Transverse colon (tissue), 4 donors: ENCODE measurements at regions not wholly inside any gene's neighbourhood (a gene's known extent, or its start where the extent isn't known, plus 50 kb on each side); places are given as distances from the start of the nearest gene placed in this dataset.
"Not testable (repeated sequence)": the region's sequence is repeated elsewhere in the genome, so short reads cannot be mapped to it uniquely, and the experiment has no call there.

Source experiments
- DNase-seq: peaks from one replicate; pipeline ENCODE4 v3.0.0-alpha.2; 2019
- H3K27ac ChIP-seq, 4 donors: fragments of 200-600 bp; sonication (generic); 2 replicates each; pipeline ENCODE4 v1.5.1; 2016 to 2018; ENCODE audit warnings: inconsistent platforms in 4 of 4
- H3K27me3 ChIP-seq: fragments of 200-600 bp; sonication (generic); 2 replicates; pipeline ENCODE4 v1.5.1; 2017; ENCODE audit warnings: inconsistent platforms
- H3K36me3 ChIP-seq, 4 donors: fragments of 200-600 bp; sonication (generic); 2 replicates each; pipeline ENCODE4 v1.5.1; 2017 to 2019; ENCODE audit warnings: inconsistent platforms in 4 of 4
- H3K4me1 ChIP-seq, 4 donors: fragments of 200-600 bp; sonication (generic); 2 replicates each; pipeline ENCODE4 v1.5.1; 2017 to 2020; ENCODE audit warnings: inconsistent platforms in 4 of 4
- H3K4me3 ChIP-seq, 4 donors: fragments of 200-600 bp; sonication (generic); 1 replicate in 1 of 4; 2 replicates in 3 of 4; pipeline versions ENCODE4 v1.5.1 to v1.6.1; 2017 to 2019; ENCODE audit warnings: inconsistent platforms in 4 of 4
- H3K9me3 ChIP-seq, 2 donors: fragments of 200-600 bp; sonication (generic); 2 replicates each; pipeline ENCODE4 v1.5.1; 2017 to 2019; ENCODE audit warnings: inconsistent platforms in 2 of 2
- EP300 ChIP-seq: sonication (generic); formaldehyde crosslinking; IDR thresholded peaks from one replicate; pipeline ENCODE4 v1.6.1; 2017; ENCODE audit warnings: antibody characterized with exemption, low read depth
- POLR2A ChIP-seq: fragments of 450-650 bp; IDR thresholded peaks from one replicate; pipeline ENCODE4 v1.6.1; 2016; ENCODE audit warnings: antibody characterized with exemption, mild to moderate bottlenecking, moderate library complexity
- POLR2AphosphoS5 ChIP-seq, 3 donors: sonication (generic); formaldehyde crosslinking; IDR thresholded peaks; one replicate each; pipeline ENCODE4 v1.6.1; 2016; ENCODE audit warnings: antibody characterized with exemption in 3 of 3
- WGBS, 2 donors: methylation state at CpG; one replicate each; pipeline ENCODE4 v1.1.5; 2018; ENCODE audit warnings: low coverage in 1 of 2; 5-methylcytosine and 5-hydroxymethylcytosine counted together
- in situ Hi-C, 4 donors: fragments of 200-750 bp; cut with MboI; loops; one replicate each; pipeline versions ENCODE4 v1.15.0 to v1.15.1; 2017; ENCODE audit warnings: low sequenced_read_pairs in 3 of 4, low pct_ligation_motif_present in 1 of 4, low pct_unique_long_range_greater_than_20kb in 1 of 4
- intact Hi-C: fragments of 100-400 bp; cut with DNase I; formaldehyde crosslinking; loops from one replicate; pipeline ENCODE4 v1.15.1; 2023; ENCODE audit warnings: low total_unique reads
- TF ChIP-seq, protein P1 (sequence below), 5 experiments: fragments of 200-600 bp in 3 of 5; fragments of 450-650 bp in 2 of 5; sonication (generic) in 3 of 5; IDR thresholded peaks; 1 replicate in 2 of 5; 2 replicates in 3 of 5; pipeline ENCODE4 v1.5.1; 2016 to 2017; ENCODE audit warnings: antibody characterized with exemption in 5 of 5, inconsistent platforms in 3 of 5, mild to moderate bottlenecking in 2 of 5, moderate library complexity in 1 of 5

DNA sequence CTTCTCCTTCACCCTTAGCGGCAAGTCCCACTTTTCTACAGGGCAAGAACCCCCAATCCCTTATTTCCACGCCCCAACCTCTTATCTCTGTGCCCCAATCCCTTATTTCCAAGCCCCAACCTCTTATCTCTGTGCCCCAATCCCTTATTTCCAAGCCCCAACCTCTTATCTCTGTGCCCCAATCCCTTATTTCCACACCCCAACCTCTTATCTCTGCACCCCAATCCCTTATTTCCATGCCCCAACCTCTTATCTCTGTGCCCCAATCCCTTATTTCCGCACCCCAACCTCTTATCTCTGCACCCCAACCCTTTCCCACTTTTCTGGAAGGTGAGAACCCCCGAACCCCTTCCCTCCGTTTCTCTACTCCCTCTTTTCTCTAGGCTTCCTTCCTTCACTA is 116.1 kb upstream of the GJE1 start:
- H3K27me3 ChIP-seq, H3K4me3 ChIP-seq, in situ Hi-C loops, H3K4me1 ChIP-seq, H3K27ac ChIP-seq, DNase-seq, intact Hi-C loops, H3K9me3 ChIP-seq, H3K36me3 ChIP-seq: not testable (repeated sequence)
- 72 to 78% methylated on average over 5 of the region's 5 CpGs for WGBS, 2 donors

DNA sequence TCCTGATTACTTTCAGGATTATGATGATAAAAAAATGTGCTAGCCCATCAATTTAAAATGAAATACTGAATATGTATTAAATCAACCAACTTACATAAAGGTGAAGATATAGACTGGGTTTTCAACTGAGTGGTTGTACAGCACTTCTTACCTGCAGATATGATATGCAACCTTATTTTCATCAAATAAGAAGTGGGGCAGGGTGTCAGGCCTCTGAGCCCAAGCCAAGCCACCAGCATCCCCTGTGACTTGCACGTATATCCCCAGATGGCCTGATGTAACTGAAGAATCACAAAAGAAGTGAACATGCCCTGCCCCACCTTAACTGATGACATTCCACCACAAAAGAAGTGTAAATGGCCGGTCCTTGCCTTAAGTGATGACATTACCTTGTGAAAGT is 117.3 kb upstream of the GJE1 start:
- H3K36me3 ChIP-seq, H3K4me1 ChIP-seq, DNase-seq, H3K27ac ChIP-seq, intact Hi-C loops, H3K4me3 ChIP-seq, H3K27me3 ChIP-seq, in situ Hi-C loops, H3K9me3 ChIP-seq: not testable (repeated sequence)
- WGBS, 2 donors, result 39 to 81% methylated on average over 2 of the region's 2 CpGs

DNA sequence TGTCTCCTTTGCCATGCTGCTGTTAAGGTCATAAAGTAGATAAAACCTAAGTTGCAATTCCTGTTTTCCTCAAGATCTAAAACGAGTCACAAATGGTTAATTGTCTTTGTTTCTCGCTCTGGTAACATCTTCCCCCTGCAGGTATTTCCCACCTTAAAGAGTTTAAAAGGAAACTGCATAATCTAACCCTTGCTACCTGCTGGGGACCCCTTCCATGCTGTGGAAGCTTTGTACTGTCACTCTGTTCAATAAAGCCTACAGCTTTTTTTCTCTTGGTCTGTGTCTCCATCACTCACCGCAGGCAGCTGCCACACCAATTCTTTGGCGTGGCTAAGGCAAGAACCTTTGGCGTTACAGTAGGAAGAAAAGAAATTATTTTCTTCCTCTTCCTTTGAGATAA is 117.7 kb upstream of the GJE1 start:
- H3K9me3 ChIP-seq, result no peaks in the 10 kb centered on the region
- no peaks in the 10 kb centered on the region for H3K36me3 ChIP-seq
- no peaks in the 10 kb centered on the region for H3K4me1 ChIP-seq
- no peak overlapping the region for H3K4me3 ChIP-seq
- WGBS, 2 donors, result 22 to 26% methylated on average over 5 of the region's 5 CpGs
- no peak overlapping the region for H3K27ac ChIP-seq
- no peak for DNase-seq
- intact Hi-C loops (no loop called here), in situ Hi-C loops (no loop called here)
- no peaks in the 10 kb centered on the region for H3K27me3 ChIP-seq
- no peak for TF ChIP-seq POLR2A
- TF ChIP-seq EP300, result no peak

DNA sequence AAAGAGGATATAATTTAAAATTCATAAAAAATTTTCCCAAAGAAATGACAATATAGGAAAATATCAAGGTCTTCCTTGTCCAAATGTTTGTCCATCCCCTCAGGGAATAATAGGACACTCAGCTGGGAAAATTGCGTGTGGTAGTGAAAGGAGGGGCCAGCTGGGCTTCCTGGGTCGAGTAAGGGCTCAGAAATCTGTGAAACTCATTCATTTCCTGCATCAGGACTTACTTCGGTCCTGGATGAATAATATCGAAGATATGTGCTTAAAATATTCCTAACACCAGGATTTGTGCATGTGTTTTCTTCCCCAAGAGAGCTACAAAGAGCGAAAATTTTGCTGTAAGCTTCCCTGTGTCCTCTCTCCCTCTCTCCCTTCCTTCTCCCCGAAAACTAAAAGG is 118.2 kb upstream of the GJE1 start:
- in situ Hi-C loops (no loop called here), intact Hi-C loops (no loop called here)
- H3K4me1 ChIP-seq, result no peaks in the 10 kb centered on the region
- no peak for DNase-seq
- H3K36me3 ChIP-seq, result no peaks in the 10 kb centered on the region
- WGBS, 2 donors, result 10 to 23% methylated on average over 6 of the region's 6 CpGs
- TF ChIP-seq POLR2AphosphoS5 (IDR thresholded peaks at IDR 0.05) (no peak), POLR2A (no peak)
- TF ChIP-seq, protein P1, sequence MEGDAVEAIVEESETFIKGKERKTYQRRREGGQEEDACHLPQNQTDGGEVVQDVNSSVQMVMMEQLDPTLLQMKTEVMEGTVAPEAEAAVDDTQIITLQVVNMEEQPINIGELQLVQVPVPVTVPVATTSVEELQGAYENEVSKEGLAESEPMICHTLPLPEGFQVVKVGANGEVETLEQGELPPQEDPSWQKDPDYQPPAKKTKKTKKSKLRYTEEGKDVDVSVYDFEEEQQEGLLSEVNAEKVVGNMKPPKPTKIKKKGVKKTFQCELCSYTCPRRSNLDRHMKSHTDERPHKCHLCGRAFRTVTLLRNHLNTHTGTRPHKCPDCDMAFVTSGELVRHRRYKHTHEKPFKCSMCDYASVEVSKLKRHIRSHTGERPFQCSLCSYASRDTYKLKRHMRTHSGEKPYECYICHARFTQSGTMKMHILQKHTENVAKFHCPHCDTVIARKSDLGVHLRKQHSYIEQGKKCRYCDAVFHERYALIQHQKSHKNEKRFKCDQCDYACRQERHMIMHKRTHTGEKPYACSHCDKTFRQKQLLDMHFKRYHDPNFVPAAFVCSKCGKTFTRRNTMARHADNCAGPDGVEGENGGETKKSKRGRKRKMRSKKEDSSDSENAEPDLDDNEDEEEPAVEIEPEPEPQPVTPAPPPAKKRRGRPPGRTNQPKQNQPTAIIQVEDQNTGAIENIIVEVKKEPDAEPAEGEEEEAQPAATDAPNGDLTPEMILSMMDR (IDR thresholded peaks at IDR 0.05), result no peak
- no peaks in the 10 kb centered on the region for H3K27me3 ChIP-seq
- no peaks in the 10 kb centered on the region for H3K9me3 ChIP-seq
- no peak overlapping the region for H3K27ac ChIP-seq
- no peak overlapping the region for H3K4me3 ChIP-seq

DNA sequence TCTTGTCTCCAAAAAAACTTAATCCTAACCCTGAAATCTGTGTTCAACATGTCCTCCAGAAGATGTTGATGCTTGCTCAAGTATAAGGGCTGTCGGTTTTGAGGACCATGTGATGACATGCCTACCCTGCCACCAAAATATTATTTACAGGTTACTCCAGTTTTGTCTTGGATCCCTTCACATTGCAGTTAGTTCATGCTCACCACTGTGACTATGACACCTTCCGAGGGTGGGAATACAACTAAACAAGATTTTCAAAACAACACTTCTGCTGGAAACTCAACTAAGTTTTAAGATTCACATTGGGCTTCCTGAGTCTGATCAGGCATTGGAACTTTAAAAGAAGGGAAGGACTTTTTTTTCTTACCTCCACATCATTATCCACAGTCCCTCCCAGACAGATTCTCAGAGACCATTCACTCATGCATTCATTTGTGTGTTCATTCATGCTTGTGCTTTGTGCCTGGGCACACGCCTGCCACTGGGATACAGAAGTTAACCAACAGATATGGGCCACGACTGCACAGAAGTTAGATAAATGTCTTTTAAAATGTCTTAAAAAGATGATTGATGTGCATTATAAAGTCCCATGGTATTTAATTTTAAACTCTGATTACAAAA is 118.7 kb upstream of the GJE1 start:
- no peaks in the 10 kb centered on the region for H3K4me1 ChIP-seq

More for the DNA sequence above, 118.7 kb upstream of the GJE1 start:
- H3K27ac ChIP-seq, result no peak overlapping the region
- in situ Hi-C loops (no loop called here), intact Hi-C loops (no loop called here)
- TF ChIP-seq POLR2A (no peak), EP300 (no peak), POLR2AphosphoS5 (IDR thresholded peaks at IDR 0.05) (no peak)
- TF ChIP-seq, protein P1 (IDR thresholded peaks at IDR 0.05), result no peak
- 59 to 61% methylated on average over 3 to 4 of the region's 4 CpGs for WGBS, 2 donors
- H3K4me3 ChIP-seq, result no peak overlapping the region
- no peak for DNase-seq
- H3K27me3 ChIP-seq, result no peaks in the 10 kb centered on the region
- no peaks in the 10 kb centered on the region for H3K9me3 ChIP-seq
- no peaks in the 10 kb centered on the region for H3K36me3 ChIP-seq
